HG03175 (cell line): ENCODE measurements at regions not wholly inside any gene's neighbourhood (a gene's known extent, or its start where the extent isn't known, plus 50 kb on each side); places are given as distances from the start of the nearest gene placed in this dataset.
A peak's percentile ranks its signal among the peaks of the same experiment; 100 is the strongest.

Experiments
- ATAC-seq: cut with Tn5 transposase; IDR thresholded peaks from one replicate; pipeline ENCODE4 v1.9.1; 2021; ENCODE audit warnings: mild to moderate bottlenecking, moderate library complexity; ENCODE audit not compliant: unreplicated experiment

DNA sequence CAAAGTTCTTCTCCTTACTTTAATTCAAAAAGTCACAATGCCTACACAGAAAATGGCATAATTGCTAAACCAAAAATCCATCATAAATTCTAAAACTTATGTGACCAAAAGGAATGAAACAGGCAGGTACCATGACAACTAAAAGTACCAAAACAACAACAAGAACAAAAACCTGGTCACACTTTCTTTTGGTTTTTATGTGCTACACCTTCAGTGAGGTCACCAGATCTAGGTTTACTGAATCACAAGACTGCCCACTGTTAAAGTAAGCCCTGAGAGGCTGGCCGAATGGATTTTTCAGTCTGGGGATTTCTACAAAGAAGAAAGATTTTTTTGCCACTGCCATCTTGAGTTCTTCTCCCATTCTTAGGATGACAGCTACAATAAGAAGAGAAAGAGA, 583.0 kb upstream of the PKN2 start:
- no peak for ATAC-seq

DNA sequence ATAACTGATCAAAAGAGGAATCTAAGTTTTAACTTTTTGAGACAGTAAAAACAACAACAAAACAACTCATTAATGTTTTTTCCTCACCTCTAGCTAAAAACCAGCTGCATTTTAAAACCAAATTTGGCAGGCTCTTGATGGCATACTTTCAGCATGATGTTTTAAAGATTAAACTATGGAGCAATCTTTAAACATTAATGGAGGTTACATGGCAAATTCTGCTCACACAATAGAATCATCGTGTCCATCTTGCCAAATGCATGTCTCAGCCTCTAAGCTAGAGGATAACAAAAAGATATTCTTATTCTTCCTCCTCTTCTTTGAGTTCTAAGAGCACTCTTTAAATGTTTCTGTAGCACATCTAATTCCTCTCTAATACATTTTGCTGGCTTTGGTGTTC, 579.8 kb upstream of the PKN2 start:
- no peak for ATAC-seq

DNA sequence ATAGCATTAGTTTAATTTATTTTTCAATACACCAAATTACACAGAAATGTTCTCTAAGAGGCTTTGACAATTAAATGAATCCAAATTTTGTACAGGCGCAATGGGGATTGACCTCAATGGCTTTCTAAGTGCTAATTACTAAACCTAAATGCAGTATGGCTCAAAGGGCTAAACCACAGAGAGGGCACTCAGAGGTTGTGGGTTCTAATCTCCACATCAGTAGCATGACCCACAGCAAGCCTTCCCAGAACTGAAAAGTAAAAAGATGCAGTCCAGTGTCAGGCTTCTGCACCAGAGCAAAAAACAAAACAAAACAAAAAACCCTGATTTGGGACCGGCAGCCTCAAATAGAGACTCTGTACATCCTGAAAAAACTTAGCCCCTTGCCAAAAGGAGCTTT, 579.2 kb upstream of the PKN2 start:
- no peak for ATAC-seq

DNA sequence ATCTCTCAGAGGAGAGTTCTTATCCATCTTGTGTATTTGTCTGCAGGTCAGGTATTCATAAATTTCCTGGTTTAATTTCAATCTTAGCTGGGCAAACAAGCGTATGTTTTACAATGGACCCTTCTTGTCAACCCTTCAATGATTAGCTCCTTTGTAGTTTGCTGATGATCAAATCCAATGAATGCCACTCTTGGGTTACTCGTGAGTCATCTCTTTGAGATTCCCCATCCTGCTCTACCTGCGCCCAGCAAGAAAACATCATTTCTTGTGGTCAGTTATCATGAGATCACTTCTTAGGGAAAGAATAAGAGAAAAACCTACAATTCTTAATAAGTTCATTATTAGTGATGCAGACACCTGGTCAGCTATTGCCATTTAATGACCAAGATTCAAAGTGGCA, 572.3 kb upstream of the PKN2 start:
- ATAC-seq = no peak

DNA sequence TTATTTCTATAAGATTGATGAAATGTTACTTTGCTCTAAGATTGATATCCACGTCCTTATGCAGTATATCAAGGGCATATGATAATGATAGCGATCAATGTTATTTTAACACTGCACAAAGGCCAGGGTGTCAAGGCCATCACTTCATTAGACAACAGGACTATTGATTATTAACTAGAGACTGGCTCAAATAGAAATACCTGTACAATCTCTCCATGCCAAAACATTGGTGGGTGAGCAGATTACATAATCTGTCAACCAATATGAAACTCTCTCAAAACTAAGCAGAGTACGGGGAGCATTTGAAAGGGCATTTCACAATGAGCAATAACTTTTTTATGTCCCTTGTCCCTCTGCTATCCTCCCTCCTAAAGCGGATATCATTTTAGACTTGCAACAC, 566.5 kb upstream of the PKN2 start:
- no peak for ATAC-seq

DNA sequence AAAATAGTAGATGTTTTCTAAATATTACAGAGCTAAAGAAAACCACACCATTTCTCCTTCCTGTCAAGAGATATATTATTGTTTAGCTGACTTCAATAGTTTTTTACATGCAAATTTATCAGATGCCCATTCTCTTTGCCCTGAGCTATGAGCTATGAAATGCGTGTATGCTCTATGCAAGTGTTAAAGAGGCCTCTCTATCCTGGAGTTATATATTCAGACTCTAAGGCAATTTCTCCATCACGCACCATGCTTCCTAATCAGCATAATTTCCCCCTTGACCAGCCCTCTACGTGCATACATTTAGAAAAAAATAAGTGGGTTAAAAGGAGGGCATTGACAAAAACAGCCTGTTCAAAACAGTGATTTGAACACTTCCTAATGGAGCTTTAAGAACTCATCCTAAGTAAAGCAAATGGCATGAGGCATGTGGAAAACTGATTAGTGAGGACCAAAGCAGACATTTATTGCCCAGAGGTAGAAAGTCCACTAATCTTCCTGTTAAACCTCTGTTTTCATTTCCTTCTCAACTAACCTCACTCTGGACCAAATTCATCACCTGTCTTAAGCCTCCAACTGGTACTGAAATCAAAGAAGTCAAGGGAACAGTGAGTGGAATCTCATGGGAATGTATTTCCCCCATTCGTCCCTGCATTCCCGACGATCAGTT, 565.8 kb upstream of the PKN2 start:
- no peak for ATAC-seq

DNA sequence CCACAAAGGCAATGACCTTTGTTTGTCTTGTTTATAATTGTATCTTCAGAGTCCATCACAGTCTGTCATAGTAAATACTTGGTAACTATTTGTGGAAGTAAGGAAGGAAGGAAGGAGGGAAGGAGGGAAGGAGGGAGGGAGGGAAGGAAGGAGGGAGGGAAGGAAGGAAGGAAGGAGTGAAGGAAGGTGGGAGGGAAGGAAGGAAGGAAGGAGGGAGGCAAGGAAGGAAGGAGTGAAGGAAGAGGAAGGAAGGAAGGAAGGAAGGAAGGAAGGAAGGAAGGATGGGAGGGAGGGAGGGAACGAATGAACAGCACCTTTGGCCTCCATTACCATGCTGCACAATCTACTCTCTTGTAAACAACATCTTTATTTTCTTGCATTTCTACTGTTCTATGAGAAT, 559.5 kb upstream of the PKN2 start:
- no peak for ATAC-seq

DNA sequence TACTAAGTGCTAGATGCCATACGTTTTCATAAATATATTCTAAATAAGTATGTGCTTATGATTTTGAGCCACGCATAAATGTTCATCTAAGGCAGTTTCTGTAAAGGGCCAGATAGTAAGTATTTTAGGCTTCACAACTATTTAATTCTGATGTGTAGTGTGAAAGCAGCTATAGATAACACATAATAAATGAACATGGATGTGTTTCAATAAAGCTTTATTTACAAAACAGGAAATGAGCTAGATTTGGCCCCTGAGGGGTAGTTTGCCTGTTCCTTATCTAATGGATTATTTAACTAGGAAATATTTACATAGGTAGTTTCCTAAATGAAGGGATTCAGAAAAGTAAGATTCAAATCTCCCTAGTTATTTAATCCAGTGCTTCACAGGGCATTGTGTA, 557.6 kb upstream of the PKN2 start:
- ATAC-seq = no peak

DNA sequence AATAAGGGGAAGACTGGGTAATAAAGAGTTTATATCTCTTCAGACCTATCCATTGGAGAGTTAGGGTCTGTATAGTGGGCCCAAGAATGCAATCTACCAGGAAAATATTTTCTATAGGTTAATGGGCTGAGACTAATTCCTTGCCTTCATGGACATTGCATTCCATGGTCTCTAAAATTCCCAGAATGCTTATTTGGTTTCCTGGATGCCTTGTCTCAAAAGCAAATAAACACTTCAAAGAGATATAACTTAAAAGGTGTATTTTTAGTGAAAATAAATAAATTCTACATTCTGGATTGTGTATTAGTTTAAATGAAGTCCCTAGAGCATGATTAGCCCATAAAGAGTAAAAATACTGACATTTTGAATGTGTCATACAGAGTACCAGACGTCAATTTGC, 550.1 kb upstream of the PKN2 start:
- ATAC-seq = no peak

DNA sequence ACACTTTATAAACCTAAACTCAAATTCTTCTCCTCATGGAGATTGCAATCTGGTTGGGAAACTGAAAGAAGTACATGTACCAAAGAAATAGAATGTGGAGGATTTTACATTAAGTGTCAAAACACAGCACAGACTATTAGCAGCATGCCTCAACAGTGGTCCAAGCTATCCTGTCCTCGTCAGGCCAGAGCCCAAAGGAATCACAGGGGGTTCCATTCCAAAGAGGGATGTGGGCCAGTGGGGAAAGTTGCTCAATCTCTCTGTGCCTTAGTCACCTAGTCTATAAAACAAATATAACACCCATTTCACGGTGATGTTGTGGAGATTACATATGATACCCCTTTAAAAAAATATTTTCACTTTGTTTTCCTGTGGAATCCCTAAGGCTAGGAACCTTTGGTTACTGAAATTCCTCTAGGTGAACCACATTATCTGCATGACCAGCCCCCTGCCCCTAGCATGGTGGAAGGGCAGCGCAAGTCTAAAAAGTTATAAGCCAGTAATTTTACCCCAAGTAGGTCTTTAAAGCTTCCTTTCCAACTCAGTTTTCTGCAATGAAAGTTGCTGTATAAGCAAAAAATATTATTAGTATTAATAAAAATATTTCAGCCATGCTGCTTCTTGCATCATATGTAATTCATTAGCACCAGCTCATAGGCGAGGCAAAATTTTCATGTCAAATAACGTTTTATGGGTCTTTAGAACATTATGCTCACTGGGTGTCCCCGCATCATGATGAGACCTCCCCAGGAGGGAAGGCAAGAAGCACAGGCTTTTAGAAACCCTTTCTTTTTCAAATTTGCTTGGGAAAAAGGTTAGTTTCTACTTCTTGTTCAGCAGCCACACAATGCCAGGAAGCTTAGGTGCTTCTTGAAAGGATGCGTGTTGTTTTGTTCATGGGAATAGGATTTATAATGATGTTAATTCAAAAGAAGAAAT, 548.8 kb upstream of the PKN2 start:
- ATAC-seq = no peak

DNA sequence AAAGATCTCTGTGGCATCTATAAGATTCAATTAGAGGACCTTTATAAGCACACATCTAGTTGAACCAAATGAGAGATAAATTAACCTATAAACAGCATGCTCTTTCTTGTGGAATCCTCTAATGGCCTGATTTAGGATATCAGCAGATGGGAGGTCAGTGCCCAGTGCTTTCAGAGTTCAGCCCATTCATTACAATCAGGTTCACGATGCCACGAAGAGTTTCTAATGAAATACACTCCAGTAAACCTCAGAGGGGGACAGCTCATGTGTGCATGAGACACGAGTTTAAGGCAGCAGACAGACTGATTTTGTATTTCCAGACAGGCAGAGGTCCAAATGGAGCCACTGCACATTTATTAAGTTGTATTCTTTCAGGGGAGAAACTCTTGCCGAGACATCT, 544.4 kb upstream of the PKN2 start:
- ATAC-seq = no peak

DNA sequence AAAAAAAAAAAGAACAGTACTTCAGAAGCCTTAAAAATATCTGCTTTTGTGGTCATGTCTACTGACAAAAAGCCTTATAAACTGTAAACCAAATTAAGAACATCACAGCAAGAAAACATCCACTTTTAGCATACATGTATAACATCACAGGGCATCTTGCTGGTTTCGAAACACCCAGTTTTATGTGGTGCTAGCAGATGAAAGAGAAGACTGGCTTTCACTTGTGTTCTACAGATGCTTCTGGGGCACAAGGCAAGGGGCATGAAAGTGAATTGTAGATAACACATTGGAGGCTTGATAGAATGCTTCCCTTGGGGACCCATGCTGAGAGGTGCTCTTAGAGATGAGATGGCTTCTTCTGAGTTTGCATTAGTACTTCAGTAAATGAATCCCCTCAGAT, 543.7 kb upstream of the PKN2 start:
- ATAC-seq = no peak

DNA sequence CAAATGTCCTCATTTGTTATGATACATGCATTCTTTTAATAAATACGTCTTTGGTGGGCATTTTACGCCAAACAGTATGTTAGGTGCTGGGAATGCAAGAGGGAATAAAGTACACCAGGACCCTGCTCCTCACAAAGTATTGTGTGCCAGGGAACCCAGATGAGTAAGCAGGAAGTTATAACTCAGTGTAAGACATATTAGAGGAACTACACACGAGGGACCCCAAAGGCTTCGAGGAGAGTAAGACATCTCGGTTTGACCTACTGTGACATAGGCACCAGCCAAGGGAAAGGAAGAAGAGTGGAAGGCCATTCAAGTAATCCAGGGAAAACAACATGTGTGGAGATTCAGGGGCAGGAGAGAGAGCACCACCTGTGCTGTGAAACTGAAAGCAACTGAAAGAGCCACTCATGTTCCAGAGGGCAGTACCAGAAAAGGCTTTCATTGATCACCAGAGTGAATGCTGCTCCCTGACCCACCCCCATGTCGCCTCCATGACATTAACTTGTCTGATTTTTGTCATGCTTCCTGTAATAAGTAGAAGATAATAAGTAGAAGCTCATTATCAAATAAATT, 542.5 kb upstream of the PKN2 start:
- ATAC-seq = no peak

DNA sequence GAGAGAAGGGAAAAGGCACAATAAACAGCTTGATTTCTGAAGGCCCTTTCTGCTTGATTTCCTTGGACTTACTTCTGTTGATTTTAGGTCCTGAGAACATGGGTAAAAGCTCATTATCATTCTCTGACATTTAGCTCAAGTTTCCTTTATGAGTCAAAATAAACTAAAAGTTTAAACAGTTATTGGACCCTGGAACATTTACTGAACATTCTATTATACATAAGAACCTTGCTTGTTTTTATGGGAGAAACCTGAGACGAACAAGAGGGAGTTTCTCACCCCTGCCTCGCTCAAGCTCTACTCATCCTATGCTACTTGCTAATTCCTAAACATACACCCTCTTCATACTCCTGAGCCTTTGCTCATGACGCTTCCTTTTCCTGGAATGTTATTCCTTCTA, 538.3 kb upstream of the PKN2 start:
- no peak for ATAC-seq

DNA sequence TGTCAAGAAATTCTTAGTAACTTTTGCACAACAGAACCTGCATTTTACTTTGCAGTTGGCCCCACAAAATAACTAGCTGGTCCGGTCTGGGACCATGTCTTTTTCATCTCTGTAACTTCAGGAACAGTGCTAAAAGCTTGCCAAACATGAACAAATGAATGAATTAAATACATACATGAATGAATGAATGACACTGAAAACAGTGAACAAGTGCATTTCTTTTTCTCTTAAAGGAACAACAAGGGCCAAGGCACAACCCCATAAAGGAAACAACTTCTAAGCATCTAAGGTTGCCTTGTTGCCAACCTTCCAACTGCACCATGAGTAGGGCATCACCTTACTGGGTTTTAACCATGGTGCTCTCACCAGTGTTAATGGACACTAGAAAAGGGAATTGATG, 534.4 kb upstream of the PKN2 start:
- ATAC-seq = no peak

DNA sequence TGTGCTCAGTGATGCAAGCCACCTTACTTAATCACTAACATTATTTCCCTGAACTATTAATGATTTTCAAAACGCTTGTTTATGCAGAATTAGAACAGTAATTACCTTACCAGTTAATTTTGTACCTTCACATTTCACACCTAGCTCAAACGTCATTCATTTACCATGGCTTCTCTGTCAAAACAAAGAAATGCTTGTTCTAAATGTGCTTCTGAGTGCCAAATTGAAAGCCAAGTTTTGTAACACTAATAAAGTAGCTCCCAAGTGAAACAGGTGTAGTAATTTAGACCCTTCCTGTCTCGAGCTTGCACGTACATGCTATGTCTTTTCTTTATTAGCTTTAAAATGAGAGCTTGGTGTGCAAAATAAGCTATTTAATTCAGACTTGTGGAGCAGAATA, 533.7 kb upstream of the PKN2 start:
- peak; percentile 85 for ATAC-seq

DNA sequence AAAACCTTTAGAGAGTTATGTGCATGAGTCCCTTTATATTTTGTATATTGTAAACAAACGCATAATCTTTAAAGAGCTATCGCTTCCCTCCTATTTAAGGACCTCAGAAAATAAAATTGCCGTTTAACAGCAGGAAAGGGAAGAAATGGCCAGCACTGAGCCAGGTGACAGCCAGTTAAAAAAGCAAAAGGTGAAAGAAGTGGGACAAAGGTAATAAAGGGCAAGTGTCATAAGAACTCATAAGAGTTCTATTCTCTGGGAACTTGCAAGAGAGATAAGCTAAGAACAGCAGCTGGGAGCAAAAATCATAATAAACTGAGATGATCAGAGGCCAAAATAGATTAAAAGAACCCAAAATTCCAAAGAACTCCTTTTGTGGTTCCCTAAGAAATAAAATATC, 520.9 kb upstream of the PKN2 start:
- ATAC-seq = no peak

DNA sequence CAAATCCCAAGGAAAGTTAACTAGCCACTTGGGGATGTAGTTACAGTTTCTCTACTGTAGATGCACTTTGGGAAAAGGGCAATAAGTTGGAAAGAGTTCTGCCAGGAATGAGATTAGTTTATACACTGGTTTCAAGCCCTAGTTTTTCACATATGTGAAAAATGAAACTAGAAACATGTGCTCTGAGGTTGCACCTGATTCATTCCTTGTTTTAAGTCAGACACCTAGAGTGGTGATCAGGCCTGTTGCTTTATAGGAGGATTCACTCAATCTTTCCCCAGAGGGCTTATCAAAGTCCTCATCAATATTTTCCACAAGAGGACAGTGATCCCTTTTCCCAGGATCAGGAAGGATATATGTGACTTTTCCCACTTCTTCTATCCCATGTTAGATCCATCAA, 515.9 kb upstream of the PKN2 start:
- no peak for ATAC-seq

DNA sequence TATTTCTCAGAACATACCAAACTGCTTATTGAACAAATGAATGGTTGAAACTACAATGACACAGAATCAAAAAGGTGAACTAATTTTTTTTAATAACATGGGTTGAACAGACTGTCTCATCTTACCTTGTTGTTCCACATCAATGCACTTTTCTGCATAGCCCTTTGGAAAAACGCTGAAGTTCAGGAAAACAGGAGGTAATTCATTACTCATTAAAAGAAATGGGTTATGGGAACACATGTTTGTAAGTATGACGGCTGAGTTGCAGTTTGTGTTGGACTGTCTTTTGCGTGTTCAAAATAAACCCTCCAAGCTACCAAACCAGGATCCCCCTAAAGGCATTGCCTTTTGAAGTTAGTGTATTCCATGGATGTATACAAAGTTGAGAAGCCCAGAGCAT, 514.9 kb upstream of the PKN2 start:
- no peak for ATAC-seq

DNA sequence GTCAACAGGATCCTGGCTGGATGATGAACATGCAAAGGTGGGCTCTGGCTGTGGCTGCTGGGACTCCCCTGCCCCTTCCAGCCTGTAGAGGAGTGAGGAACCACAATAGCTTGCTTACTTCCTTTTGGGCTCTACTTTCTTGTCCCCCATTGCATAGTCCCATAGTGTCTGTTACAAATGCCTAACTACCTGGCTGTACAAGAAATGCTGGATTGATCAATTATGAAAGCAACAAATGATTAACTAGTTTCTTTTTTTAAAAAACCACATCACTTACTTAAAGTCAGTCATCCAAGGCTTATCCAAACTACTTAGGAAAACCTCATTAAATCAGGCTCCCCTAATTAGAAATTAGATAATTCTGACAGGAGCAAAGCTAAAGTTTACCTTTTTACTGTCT, 514.1 kb upstream of the PKN2 start:
- no peak for ATAC-seq

DNA sequence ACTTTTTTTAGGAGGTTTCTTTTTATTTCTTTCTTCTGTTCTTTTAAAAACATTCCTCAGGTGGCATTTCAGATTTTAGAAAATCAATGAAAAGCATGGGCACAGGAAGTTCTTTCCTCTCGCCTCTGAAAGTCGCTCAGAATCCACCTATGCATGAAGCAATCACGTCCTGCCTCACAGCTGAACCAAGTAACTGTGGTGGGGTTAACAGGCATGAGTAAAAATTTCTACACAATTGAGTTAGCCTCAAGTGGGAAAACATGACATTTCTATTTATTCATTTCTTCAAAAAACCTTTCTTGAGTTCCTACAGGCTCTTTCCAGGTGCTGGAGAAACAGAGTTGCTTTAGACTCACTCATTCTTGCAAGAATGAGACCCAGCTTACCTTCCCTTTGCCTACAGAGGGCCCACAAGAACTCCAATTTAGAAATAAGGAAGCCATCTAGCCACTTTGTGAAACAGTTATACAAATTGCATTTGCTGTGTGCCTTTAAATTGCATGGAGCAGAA, 508.9 kb upstream of the PKN2 start:
- ATAC-seq = no peak

DNA sequence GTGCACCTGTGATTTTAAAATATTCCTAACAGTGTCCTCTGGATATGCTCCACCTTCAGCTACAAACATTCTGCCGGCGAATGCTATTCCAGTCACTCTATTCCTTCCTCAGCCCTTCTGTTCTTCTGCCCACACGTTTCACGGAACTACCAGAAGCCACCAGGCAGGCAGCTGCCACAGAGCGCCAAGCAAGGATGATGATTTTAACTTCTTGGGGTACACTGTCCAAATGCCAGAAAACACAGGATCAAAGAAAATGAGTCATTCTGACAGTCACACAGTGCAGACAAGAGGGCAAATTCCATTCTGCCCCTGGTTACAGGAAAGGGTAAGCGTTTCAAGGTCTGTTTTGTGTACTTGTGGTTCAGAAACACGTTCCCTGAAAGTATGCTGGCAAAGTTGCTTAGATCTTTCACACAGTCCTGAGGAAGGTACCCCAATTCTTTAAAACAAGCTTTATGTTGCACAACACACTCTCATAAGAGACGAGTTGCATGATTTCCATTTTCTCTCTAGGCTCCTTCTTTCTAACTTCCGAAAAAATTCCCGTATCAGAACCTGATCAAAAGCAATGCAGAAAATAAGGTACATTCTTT, 508.3 kb upstream of the PKN2 start:
- no peak for ATAC-seq
